H9 (cell line): ENCODE measurements at regions not wholly inside any gene's neighbourhood (a gene's known extent, or its start where the extent isn't known, plus 50 kb on each side); places are given as distances from the start of the nearest gene placed in this dataset.

Experiments used
- DNase-seq: peaks from one replicate; pipeline ENCODE4 v3.0.0-alpha.2; 2017
- H2AFZ ChIP-seq: one replicate; pipeline ENCODE4 v1.6.1; 2013; ENCODE audit warnings: mild to moderate bottlenecking, low read length, control low read depth, moderate library complexity
- H2AK5ac ChIP-seq: 2 replicates; pipeline ENCODE4 v1.6.1; 2013; ENCODE audit warnings: low read length, control low read depth, mixed read lengths; ENCODE audit not compliant: insufficient read length
- H2BK120ac ChIP-seq: one replicate; pipeline ENCODE4 v1.6.1; 2013; ENCODE audit warnings: low read depth, mild to moderate bottlenecking, low read length, control low read depth, inconsistent platforms; ENCODE audit not compliant: poor library complexity, severe bottlenecking
- H2BK12ac ChIP-seq: 2 replicates; pipeline ENCODE4 v1.6.1; 2013; ENCODE audit warnings: low read length, control low read depth, mixed read lengths, low read depth; ENCODE audit not compliant: insufficient read length
- H2BK15ac ChIP-seq: 2 replicates; pipeline ENCODE4 v1.6.1; 2013; ENCODE audit warnings: low read depth, low read length, control low read depth
- H2BK20ac ChIP-seq: one replicate; pipeline ENCODE4 v1.6.1; 2013; ENCODE audit warnings: low read depth, mild to moderate bottlenecking, low read length, control low read depth, inconsistent platforms; ENCODE audit not compliant: poor library complexity, severe bottlenecking
- H2BK5ac ChIP-seq: 2 replicates; pipeline ENCODE4 v1.6.1; 2013; ENCODE audit warnings: low read length, control low read depth, mixed read lengths; ENCODE audit not compliant: insufficient read length
- H3K14ac ChIP-seq: 2 replicates; pipeline ENCODE4 v1.6.1; 2013; ENCODE audit warnings: low read length, control low read depth; ENCODE audit not compliant: insufficient read depth
- H3K18ac ChIP-seq: 2 replicates; pipeline ENCODE4 v1.6.1; 2013; ENCODE audit warnings: low read depth, mild to moderate bottlenecking, mixed read lengths, low read length, control low read depth; ENCODE audit not compliant: insufficient read length
- H3K23ac ChIP-seq: 2 replicates; pipeline ENCODE4 v1.6.1; 2013; ENCODE audit warnings: low read length, control low read depth, mixed read lengths, low read depth; ENCODE audit not compliant: insufficient read length
- H3K23me2 ChIP-seq: 2 replicates; pipeline ENCODE4 v1.6.1; 2013; ENCODE audit warnings: low read depth, mild to moderate bottlenecking, mixed read lengths, low read length, control low read depth; ENCODE audit not compliant: insufficient read length, poor library complexity, severe bottlenecking
- H3K27ac ChIP-seq: 2 replicates; pipeline ENCODE4 v1.5.1; 2013; ENCODE audit warnings: low read length, control low read depth, mixed read lengths, low read depth; ENCODE audit not compliant: insufficient read length
- H3K27me3 ChIP-seq: 2 replicates; pipeline ENCODE4 v1.6.1; 2013; ENCODE audit warnings: low read length, control low read depth, inconsistent platforms; ENCODE audit not compliant: insufficient read depth
- H3K4ac ChIP-seq: 2 replicates; pipeline ENCODE4 v1.6.1; 2013; ENCODE audit warnings: low read depth, mild to moderate bottlenecking, control low read depth, inconsistent platforms, low read length, moderate library complexity
- H3K4me1 ChIP-seq: 2 replicates; pipeline ENCODE4 v1.6.1; 2013; ENCODE audit warnings: low read length, control low read depth, inconsistent platforms; ENCODE audit not compliant: insufficient read depth
- H3K4me2 ChIP-seq: 2 replicates; pipeline ENCODE4 v1.6.1; 2013; ENCODE audit warnings: low read length, control low read depth, mixed read lengths; ENCODE audit not compliant: insufficient read length, insufficient read depth
- H3K56ac ChIP-seq: 2 replicates; pipeline ENCODE4 v1.6.1; 2013; ENCODE audit warnings: low read depth, mild to moderate bottlenecking, mixed read lengths, low read length, control low read depth; ENCODE audit not compliant: insufficient read length
- H3K79me1 ChIP-seq: 2 replicates; pipeline ENCODE4 v1.6.1; 2013; ENCODE audit warnings: low read depth, mild to moderate bottlenecking, moderate library complexity, low read length, control low read depth, inconsistent platforms; ENCODE audit not compliant: insufficient read depth, poor library complexity, severe bottlenecking
- H3K79me2 ChIP-seq: 2 replicates; pipeline ENCODE4 v1.6.1; 2013; ENCODE audit warnings: low read length, control low read depth, inconsistent platforms; ENCODE audit not compliant: insufficient read depth
- H3K9ac ChIP-seq: 2 replicates; pipeline ENCODE4 v1.6.1; 2013; ENCODE audit warnings: low read length, control low read depth, mixed read lengths; ENCODE audit not compliant: insufficient read length; ENCODE audit errors: extremely low read depth
- H3K9me3 ChIP-seq: one replicate; pipeline ENCODE4 v1.6.1; 2013; ENCODE audit warnings: low read depth, low read length, inconsistent platforms; ENCODE audit not compliant: control insufficient read depth
- H3T11ph ChIP-seq: one replicate; pipeline ENCODE4 v1.6.1; 2013; ENCODE audit warnings: mild to moderate bottlenecking, low read length, control low read depth, inconsistent platforms
- H4K20me1 ChIP-seq: one replicate; pipeline ENCODE4 v1.6.1; 2013; ENCODE audit not compliant: control insufficient read depth, insufficient read length, insufficient read depth
- H4K5ac ChIP-seq: 2 replicates; pipeline ENCODE4 v1.6.1; 2013; ENCODE audit warnings: low read depth, mild to moderate bottlenecking, mixed read lengths, low read length, control low read depth; ENCODE audit not compliant: insufficient read length
- H4K8ac ChIP-seq: replicated peaks from 2 replicates; pipeline ENCODE4 v1.6.1; 2013; ENCODE audit warnings: low read length, control low read depth, mixed read lengths, low read depth; ENCODE audit not compliant: insufficient read length
- H4K91ac ChIP-seq: 2 replicates; pipeline ENCODE4 v1.6.1; 2013; ENCODE audit warnings: low read depth, mild to moderate bottlenecking, moderate library complexity, mixed read lengths, low read length, control low read depth; ENCODE audit not compliant: insufficient read length
- H3K27ac Mint-ChIP-seq, 3 experiments: 2 replicates in 2 of 3; 3 replicates in 1 of 3; pipeline ENCODE4 v1.8.0; 2020 to 2021; ENCODE audit warnings: mixed read lengths in 3 of 3, mild to moderate bottlenecking in 1 of 3, moderate library complexity in 1 of 3
- H3K27me3 Mint-ChIP-seq: 2 replicates; pipeline ENCODE4 v1.8.0; 2021; ENCODE audit warnings: low read depth, mild to moderate bottlenecking, moderate library complexity, mixed read lengths
- H3K36me3 Mint-ChIP-seq, 3 experiments: 2 replicates in 2 of 3; 3 replicates in 1 of 3; pipeline ENCODE4 v1.8.0; 2020 to 2021; ENCODE audit warnings: low read depth in 3 of 3, mixed read lengths in 3 of 3; ENCODE audit not compliant: insufficient read depth in 1 of 3
- H3K4me1 Mint-ChIP-seq, 2 experiments: 2 replicates each; pipeline ENCODE4 v1.8.0; 2020; ENCODE audit warnings: mixed read lengths in 2 of 2
- H3K4me3 Mint-ChIP-seq, 2 experiments: 2 replicates in 1 of 2; 3 replicates in 1 of 2; pipeline ENCODE4 v1.8.0; 2020 to 2021; ENCODE audit warnings: mild to moderate bottlenecking in 2 of 2, mixed read lengths in 2 of 2, moderate library complexity in 1 of 2
- H3K9me3 Mint-ChIP-seq, 2 experiments: 2 replicates in 1 of 2; 3 replicates in 1 of 2; pipeline ENCODE4 v1.8.0; 2020; ENCODE audit warnings: mild to moderate bottlenecking in 2 of 2, mixed read lengths in 2 of 2, moderate library complexity in 1 of 2
- WGBS: extraction: QIAGEN DNeasy Blood & Tissue Kit; methylation state at CpG from one replicate; pipeline ENCODE4 v1.1.7; 2013; ENCODE audit warnings: missing lambda C conversion rate, low lambda C conversion rate, mixed read lengths; ENCODE audit not compliant: insufficient read length; ENCODE audit errors: extremely low coverage; 5-methylcytosine and 5-hydroxymethylcytosine counted together
- TF ChIP-seq, protein P1 (sequence below): fragments of 200-600 bp; sonication (generic); conservative IDR thresholded peaks from 3 replicates; pipeline ENCODE4 v1.8.0; 2021; ENCODE audit warnings: antibody characterized with exemption, mild to moderate bottlenecking

DNA sequence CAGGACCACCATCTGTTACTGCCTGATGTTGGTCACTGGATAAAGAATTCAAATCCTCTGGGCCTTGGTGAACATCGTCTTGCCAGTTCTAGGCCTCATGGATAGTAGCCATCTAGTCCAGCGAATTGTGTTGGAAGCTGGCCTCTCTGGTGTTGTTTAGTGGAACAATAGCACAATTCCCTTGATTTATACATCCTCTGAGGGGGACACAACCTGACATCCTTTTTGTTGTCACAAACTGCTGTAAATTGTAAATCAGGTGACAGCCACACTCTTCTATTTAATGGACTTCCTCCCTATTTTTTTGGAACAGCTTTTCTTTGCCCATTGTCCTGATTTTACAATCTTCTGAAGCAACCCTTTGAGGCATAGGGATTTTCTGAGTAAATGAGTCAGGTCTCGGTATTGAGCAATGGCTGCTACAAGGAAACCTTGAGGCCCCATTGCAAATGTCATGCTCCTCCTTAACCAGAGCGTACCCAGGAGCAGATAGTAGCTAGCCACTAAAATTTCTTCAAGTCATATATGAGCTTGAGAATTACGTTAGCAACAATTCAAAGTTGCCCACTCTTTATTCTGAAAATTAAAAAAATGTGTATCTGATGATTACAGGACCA is 263.3 kb downstream of the COG6 start:
- WGBS: no CpG with 5 or more reads among the region's 5 CpGs
- Histone ChIP-seq H2BK15ac (no peak overlapping the region), H3K9ac (no peak overlapping the region), H4K8ac (no peak overlapping the region), H3K27me3 (no peaks in the 10 kb centered on the region), H3K23ac (no peak overlapping the region), H4K91ac (no peak overlapping the region), H3K4ac (no peak overlapping the region), H4K20me1 (no peaks in the 10 kb centered on the region), H3T11ph (no peak overlapping the region), H2AK5ac (no peak overlapping the region), H3K9me3 (no peaks in the 10 kb centered on the region), H3K4me2 (no peak overlapping the region), H2BK120ac (no peak overlapping the region), H3K23me2 (no peaks in the 10 kb centered on the region), H3K4me1 (no peaks in the 10 kb centered on the region), H2AFZ (no peak overlapping the region), H2BK12ac (no peak overlapping the region), H3K27ac (no peak overlapping the region), H3K56ac (no peak overlapping the region), H3K18ac (no peak overlapping the region), H2BK5ac (no peak overlapping the region), H3K79me2 (no peaks in the 10 kb centered on the region), H2BK20ac (no peak overlapping the region), H3K79me1 (no peaks in the 10 kb centered on the region), H3K14ac (no peak overlapping the region), H4K5ac (no peak overlapping the region)
- no peaks in the 10 kb centered on the region for H3K36me3 Mint-ChIP-seq
- H3K9me3 Mint-ChIP-seq: peaks cover 8 to 16% of the 10 kb centered on the region in 2 experiments; a peak in 4 of 5 replicates
- DNase-seq: no peak
- H3K27me3 Mint-ChIP-seq: peaks cover 1% of the 10 kb centered on the region; the same call in 1 of the 2 replicates
- TF ChIP-seq, protein P1, sequence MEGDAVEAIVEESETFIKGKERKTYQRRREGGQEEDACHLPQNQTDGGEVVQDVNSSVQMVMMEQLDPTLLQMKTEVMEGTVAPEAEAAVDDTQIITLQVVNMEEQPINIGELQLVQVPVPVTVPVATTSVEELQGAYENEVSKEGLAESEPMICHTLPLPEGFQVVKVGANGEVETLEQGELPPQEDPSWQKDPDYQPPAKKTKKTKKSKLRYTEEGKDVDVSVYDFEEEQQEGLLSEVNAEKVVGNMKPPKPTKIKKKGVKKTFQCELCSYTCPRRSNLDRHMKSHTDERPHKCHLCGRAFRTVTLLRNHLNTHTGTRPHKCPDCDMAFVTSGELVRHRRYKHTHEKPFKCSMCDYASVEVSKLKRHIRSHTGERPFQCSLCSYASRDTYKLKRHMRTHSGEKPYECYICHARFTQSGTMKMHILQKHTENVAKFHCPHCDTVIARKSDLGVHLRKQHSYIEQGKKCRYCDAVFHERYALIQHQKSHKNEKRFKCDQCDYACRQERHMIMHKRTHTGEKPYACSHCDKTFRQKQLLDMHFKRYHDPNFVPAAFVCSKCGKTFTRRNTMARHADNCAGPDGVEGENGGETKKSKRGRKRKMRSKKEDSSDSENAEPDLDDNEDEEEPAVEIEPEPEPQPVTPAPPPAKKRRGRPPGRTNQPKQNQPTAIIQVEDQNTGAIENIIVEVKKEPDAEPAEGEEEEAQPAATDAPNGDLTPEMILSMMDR: no peak
- H3K27ac Mint-ChIP-seq: no peak overlapping the region
- no peaks in the 10 kb centered on the region for H3K4me1 Mint-ChIP-seq
- H3K4me3 Mint-ChIP-seq: no peak overlapping the region
